Urothelium cell line (cell line): ENCODE measurements at regions not wholly inside any gene's neighbourhood (a gene's known extent, or its start where the extent isn't known, plus 50 kb on each side); places are given as distances from the start of the nearest gene placed in this dataset.
"Not testable (repeated sequence)": the region's sequence is repeated elsewhere in the genome, so short reads cannot be mapped to it uniquely, and the experiment has no call there.

Experiments used
- DNase-seq: peaks from one replicate; pipeline ENCODE4 v3.0.0; 2011; ENCODE audit warnings: low spot score, mixed read lengths
- FAIRE-seq: peaks from 2 replicates; lab custom pipeline; 2011; peaks lifted over from hg19 to GRCh38; lab: Jason Lieb, UNC

DNA sequence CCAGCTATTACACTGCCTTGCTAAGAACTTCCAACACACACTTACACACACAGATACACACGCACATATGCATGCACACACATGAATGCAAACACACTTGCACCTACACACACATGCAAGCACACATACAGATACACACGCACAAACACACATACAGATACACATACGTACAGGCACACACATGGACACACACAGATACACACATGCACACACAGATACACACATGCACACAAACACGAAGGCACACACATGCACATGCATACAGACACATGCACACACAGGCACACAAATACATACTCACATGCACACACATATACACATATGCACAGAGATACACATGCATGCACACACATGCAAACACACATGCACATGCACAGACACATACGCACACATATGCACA, 284.3 kb upstream of the FRG2C start:
- peak; percentile 94 for FAIRE-seq
- DNase-seq = not testable (repeated sequence)

DNA sequence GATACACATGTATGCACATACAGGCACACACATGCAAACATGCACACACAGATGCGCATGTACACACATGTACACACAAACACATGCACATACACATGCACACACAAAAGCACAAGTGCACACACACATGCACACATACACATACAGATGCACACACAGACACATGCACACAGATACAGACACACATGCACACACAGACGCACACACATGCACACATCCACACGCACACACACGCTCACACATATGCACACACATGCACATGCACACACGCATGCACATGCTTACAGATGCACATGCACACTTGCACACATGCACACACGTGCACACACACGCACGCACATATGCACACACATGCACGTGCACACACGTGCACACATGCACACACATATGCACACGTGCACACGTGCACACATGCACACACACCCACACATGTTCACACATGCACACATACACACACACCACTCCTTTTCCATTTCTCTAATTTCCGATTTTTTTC, 283.8 kb upstream of the FRG2C start:
- FAIRE-seq = no peak
- no peak for DNase-seq

- not testable (repeated sequence) for FAIRE-seq, DNase-seq
Measured at GRCh38 chr3:75384016-75384415, 280.1 kb upstream of the FRG2C start.

- FAIRE-seq, DNase-seq: not testable (repeated sequence)
Measured at GRCh38 chr3:75388486-75389124, 275.5 kb upstream of the FRG2C start.

GRCh38 chr3:75393288-75393694, 270.8 kb upstream of the FRG2C start:
- not testable (repeated sequence) for FAIRE-seq

DNA sequence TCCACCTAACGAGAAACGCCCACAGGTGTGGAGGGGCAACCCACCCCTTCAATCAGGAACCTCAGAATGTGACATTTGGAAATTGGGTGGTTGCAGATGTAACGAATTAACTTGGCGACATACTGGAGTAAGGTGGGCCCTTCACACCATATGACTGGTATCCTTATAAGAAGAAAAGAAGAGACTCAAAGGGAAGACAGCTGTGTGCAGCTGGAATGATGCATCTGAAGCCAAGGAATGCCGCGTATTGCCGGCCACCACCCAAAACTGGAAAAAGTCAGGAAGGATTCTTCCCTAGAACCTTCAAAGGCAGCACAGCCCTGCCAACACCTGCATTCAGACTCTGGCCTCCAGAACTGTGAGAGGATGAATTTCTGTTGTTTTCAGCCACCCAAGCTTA, 270.0 kb upstream of the FRG2C start:
- FAIRE-seq, DNase-seq: not testable (repeated sequence)

More at GRCh38 chr3:75393288-75393694, 270.8 kb upstream of the FRG2C start:
- not testable (repeated sequence) for DNase-seq

DNA sequence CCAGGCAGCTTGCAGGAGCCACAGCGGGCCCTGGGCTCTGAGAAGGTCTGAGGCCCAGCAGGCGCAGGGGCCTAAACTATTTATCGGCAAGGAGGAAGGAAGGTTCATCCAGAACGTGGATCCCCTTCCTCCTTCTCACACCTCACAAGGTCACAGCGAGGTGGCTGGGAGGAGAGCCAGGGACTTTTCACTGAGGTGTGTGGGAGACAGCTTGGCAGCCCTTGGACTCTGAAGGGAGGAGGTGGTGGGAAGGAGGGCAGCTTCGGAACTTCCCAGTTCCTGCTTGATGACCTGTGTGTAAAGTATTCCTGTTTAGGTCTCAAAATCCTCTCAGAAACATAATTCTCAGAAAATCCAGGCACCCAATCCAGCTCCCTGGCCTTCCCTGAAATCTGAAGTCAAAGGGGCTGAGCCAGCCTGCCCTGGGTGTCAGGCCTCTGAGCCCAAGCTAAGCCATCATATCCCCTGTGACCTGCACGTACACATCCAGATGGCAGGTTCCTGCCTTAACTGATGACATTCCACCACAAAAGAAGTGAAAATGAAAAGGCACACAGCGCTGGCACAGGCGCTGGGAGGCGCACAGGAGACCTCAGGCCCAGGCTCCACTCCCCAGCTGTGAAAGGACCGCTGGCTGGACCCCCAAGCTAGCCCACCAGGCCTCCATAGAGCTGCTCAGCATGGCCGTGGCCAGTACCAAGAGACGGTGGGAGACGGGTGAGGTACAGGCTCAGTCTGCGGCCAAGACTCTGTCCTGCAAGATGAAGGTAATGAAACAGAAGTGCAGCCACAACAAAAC, 269.4 kb upstream of the FRG2C start:
- not testable (repeated sequence) for FAIRE-seq, DNase-seq

- no peak for DNase-seq
- no peak for FAIRE-seq
Measured at GRCh38 chr3:75395580-75396315, 268.4 kb upstream of the FRG2C start.

GRCh38 chr3:75396316-75396802, 267.8 kb upstream of the FRG2C start:
- FAIRE-seq (no peak), DNase-seq (no peak)

GRCh38 chr3:75397486-75397885, 266.6 kb upstream of the FRG2C start:
- DNase-seq, FAIRE-seq: not testable (repeated sequence)

GRCh38 chr3:75422101-75422945, 241.8 kb upstream of the FRG2C start:
- not testable (repeated sequence) for DNase-seq

GRCh38 chr3:75425379-75425778, 238.7 kb upstream of the FRG2C start:
- FAIRE-seq, DNase-seq: not testable (repeated sequence)

More at GRCh38 chr3:75422101-75422945, 241.8 kb upstream of the FRG2C start:
- not testable (repeated sequence) for FAIRE-seq

- not testable (repeated sequence) for DNase-seq, FAIRE-seq
Measured at GRCh38 chr3:75427486-75427885, 236.6 kb upstream of the FRG2C start.

GRCh38 chr3:75427906-75428305, 236.2 kb upstream of the FRG2C start:
- not testable (repeated sequence) for FAIRE-seq, DNase-seq

- FAIRE-seq = not testable (repeated sequence)
- peak; percentile 49 for DNase-seq
Measured at GRCh38 chr3:75429561-75430220, 234.4 kb upstream of the FRG2C start.

DNA sequence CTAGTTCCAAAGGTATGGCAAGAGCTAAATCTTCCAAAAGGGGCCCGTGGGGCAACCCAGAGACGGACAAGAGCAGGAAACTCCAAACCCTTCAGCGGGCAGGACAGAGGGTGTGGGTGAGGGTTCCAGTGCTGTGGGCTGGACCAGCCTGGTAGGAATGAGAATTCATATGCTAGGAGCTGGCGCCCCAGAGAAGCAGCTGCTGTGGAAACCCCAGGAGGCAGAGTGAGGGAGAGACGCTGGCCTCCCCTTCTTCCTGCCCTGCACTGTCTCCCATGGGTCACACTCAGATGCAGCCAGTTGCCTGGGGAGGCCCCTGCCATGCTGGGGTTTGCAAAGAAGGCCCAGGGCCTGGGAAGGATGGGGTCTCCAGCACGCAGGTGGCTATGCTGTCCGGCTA, 233.7 kb upstream of the FRG2C start:
- FAIRE-seq, DNase-seq: not testable (repeated sequence)

- DNase-seq, FAIRE-seq: not testable (repeated sequence)
Measured at GRCh38 chr3:75431120-75431519, 233.0 kb upstream of the FRG2C start.

- FAIRE-seq = not testable (repeated sequence)
Measured at GRCh38 chr3:75432466-75432865, 231.7 kb upstream of the FRG2C start.

GRCh38 chr3:75432885-75433284, 231.2 kb upstream of the FRG2C start:
- DNase-seq = peak; percentile 4
- not testable (repeated sequence) for FAIRE-seq

More at GRCh38 chr3:75432466-75432865, 231.7 kb upstream of the FRG2C start:
- not testable (repeated sequence) for DNase-seq
